DOHH2 (cell line): ENCODE measurements at regions not wholly inside any gene's neighbourhood (a gene's known extent, or its start where the extent isn't known, plus 50 kb on each side); places are given as distances from the start of the nearest gene placed in this dataset.
"Not testable (repeated sequence)": the region's sequence is repeated elsewhere in the genome, so short reads cannot be mapped to it uniquely, and the experiment has no call there.

ENCODE experiments used
- H3F3A ChIP-seq: fragments of 200-600 bp; sonication (generic), shearing (Covaris generic); 2 replicates; pipeline ENCODE4 v1.6.0; 2016; ENCODE audit warnings: antibody characterized with exemption, mild to moderate bottlenecking; ENCODE audit not compliant: control insufficient read depth, insufficient read depth
- H3K27ac ChIP-seq: fragments of 200-600 bp; sonication (generic); 2 replicates; pipeline ENCODE4 v1.5.1; 2014; ENCODE audit warnings: low read depth, mild to moderate bottlenecking, low read length, moderate library complexity
- H3K27me3 ChIP-seq: fragments of 200-600 bp; sonication (generic); 2 replicates; pipeline ENCODE4 v1.6.1; 2014; ENCODE audit warnings: mild to moderate bottlenecking, low read length, mixed read lengths; ENCODE audit not compliant: control insufficient read depth
- H3K36me3 ChIP-seq: fragments of 200-600 bp; sonication (generic); 2 replicates; pipeline ENCODE4 v1.6.1; 2014; ENCODE audit warnings: mild to moderate bottlenecking, low read length, moderate library complexity, mixed read lengths; ENCODE audit not compliant: control insufficient read depth
- H3K4me1 ChIP-seq: fragments of 200-600 bp; sonication (generic); 2 replicates; pipeline ENCODE4 v1.6.1; 2014; ENCODE audit warnings: mild to moderate bottlenecking, low read length, mixed read lengths; ENCODE audit not compliant: control insufficient read depth
- H3K4me2 ChIP-seq: fragments of 200-600 bp; sonication (generic); 2 replicates; pipeline ENCODE4 v1.6.0; 2014; ENCODE audit warnings: mild to moderate bottlenecking, low read length, moderate library complexity
- H3K4me3 ChIP-seq: fragments of 200-600 bp; sonication (generic); 2 replicates; pipeline ENCODE4 v1.5.1; 2014; ENCODE audit warnings: mild to moderate bottlenecking, low read length, mixed read lengths
- H3K79me2 ChIP-seq: fragments of 200-600 bp; sonication (generic); 2 replicates; pipeline ENCODE4 v1.6.1; 2014; ENCODE audit warnings: mild to moderate bottlenecking, low read length, mixed read lengths; ENCODE audit not compliant: control insufficient read depth
- H3K9me2 ChIP-seq: fragments of 200-600 bp; sonication (generic); replicated peaks from 2 replicates; pipeline ENCODE4 v1.6.1; 2014; ENCODE audit warnings: mild to moderate bottlenecking, low read length, mixed read lengths; ENCODE audit not compliant: control insufficient read depth
- H3K9me3 ChIP-seq: fragments of 200-600 bp; sonication (generic); 2 replicates; pipeline ENCODE4 v1.6.1; 2014; ENCODE audit warnings: antibody characterized with exemption, low read length, mixed read lengths; ENCODE audit not compliant: control insufficient read depth, insufficient read depth
- H4K20me1 ChIP-seq: fragments of 200-600 bp; sonication (generic); 2 replicates; pipeline ENCODE4 v1.6.0; 2014; ENCODE audit warnings: low read depth, mild to moderate bottlenecking, antibody characterized with exemption, low read length, moderate library complexity; ENCODE audit not compliant: control insufficient read depth, insufficient read depth
- CTCF ChIP-seq: fragments of 200-600 bp; sonication (generic); IDR thresholded peaks from one replicate; pipeline ENCODE4 v1.5.1; 2014; ENCODE audit warnings: antibody characterized with exemption, mild to moderate bottlenecking, low read depth, low read length; ENCODE audit not compliant: poor library complexity, severe bottlenecking
- EZH2phosphoT487 ChIP-seq: fragments of 200-600 bp; sonication (generic); IDR thresholded peaks from 2 replicates; pipeline ENCODE4 v1.6.1; 2017; ENCODE audit warnings: borderline replicate concordance, mild to moderate bottlenecking, antibody characterized with exemption, low read length, moderate library complexity, mixed read lengths

DNA sequence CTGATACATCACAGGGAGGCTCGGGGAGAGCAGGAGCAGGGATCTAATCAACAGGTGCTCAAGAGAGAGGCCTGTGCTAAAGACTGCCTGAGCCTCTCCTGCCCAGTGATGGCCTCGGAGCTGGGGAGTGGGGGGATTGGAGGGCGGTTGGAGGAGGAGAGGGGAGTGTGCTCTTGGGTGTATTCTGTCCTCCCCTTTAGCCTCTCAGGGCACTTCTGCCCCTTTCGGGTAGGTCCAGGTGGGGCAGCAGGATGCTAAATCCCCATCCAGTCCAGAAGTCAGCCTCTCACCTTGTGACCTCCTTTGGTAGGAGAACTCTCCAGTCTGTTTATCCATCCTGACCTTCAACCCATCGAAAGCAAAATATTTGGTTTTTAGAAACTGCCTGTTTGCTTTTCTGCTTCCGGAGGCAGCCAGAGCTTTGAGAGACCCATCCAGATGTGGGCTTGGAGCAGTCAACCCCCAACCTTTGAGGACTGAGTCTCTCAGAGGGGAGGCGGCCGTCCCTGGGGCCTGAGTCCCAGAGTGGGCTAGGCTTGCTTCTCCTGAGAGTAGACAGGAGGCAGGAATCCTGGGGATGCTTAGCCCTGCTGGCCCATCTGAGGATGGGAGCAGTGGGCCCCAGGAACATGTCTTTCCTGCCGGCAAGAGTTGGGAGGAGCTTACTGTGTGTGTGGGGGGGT is 105.2 kb upstream of the SYT13 start:
- Histone ChIP-seq H4K20me1 (no peaks in the 10 kb centered on the region), H3K27ac (no peak overlapping the region), H3K9me3 (no peaks in the 10 kb centered on the region), H3K4me3 (no peak overlapping the region), H3K36me3 (no peaks in the 10 kb centered on the region), H3K9me2 (no peaks in the 10 kb centered on the region), H3K4me2 (no peak overlapping the region), H3F3A (no peaks in the 10 kb centered on the region), H3K79me2 (no peaks in the 10 kb centered on the region), H3K4me1 (no peaks in the 10 kb centered on the region), H3K27me3 (peaks cover 3% of the 10 kb centered on the region; the same call in 1 of the 2 replicates)
- TF ChIP-seq CTCF: no peak

DNA sequence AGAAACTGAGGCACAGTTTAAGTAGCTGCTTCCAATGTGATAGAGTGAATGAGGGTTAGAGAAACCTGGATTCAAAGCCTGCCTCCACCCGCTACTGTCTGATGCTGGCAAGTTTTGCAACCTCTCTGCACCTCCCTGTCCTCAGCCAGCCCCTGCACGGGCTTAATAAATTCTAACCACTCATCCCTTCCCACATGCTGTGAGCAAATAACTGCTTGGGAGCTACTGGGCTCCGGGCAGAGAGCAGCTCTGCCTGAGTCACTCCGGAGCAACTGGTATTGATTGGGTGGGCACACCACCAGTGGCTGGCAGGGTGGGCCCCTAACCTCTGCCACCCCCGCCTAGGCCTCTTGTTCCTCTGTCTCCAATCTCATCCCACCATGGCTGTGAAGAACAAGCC is 104.3 kb upstream of the SYT13 start:
- Histone ChIP-seq H3K27me3 (peaks cover 3% of the 10 kb centered on the region; the same call in 1 of the 2 replicates), H3K9me2 (no peaks in the 10 kb centered on the region), H4K20me1 (no peaks in the 10 kb centered on the region), H3K36me3 (no peaks in the 10 kb centered on the region), H3K4me1 (no peaks in the 10 kb centered on the region), H3K4me2 (no peak overlapping the region), H3F3A (no peaks in the 10 kb centered on the region), H3K9me3 (no peaks in the 10 kb centered on the region), H3K4me3 (no peak overlapping the region), H3K27ac (no peak overlapping the region), H3K79me2 (no peaks in the 10 kb centered on the region)
- TF ChIP-seq CTCF: no peak
- no peak for TF ChIP-seq EZH2phosphoT487

- H3K27ac ChIP-seq: no peak overlapping the region
- no peaks in the 10 kb centered on the region for H4K20me1 ChIP-seq
- no peak for TF ChIP-seq EZH2phosphoT487
- no peak for TF ChIP-seq CTCF
- peaks cover 3% of the 10 kb centered on the region for H3K27me3 ChIP-seq
- no peaks in the 10 kb centered on the region for H3K36me3 ChIP-seq
- no peak overlapping the region for H3K4me3 ChIP-seq
- no peak overlapping the region for H3K4me2 ChIP-seq
- H3K79me2 ChIP-seq: no peaks in the 10 kb centered on the region
- H3F3A ChIP-seq: no peaks in the 10 kb centered on the region
- no peaks in the 10 kb centered on the region for H3K9me2 ChIP-seq
- peaks cover under 1% of the 10 kb centered on the region for H3K4me1 ChIP-seq
- no peaks in the 10 kb centered on the region for H3K9me3 ChIP-seq
Observed at GRCh38 chr11:45388472-45388871, 102.3 kb upstream of the SYT13 start.

GRCh38 chr11:45387885-45388284 is 101.7 kb upstream of the SYT13 start:
- not testable (repeated sequence) for H3K79me2 ChIP-seq, H3K27me3 ChIP-seq, H3K9me3 ChIP-seq, H3K9me2 ChIP-seq, H4K20me1 ChIP-seq, H3K4me3 ChIP-seq, H3K4me2 ChIP-seq, H3K4me1 ChIP-seq, H3F3A ChIP-seq, H3K27ac ChIP-seq, H3K36me3 ChIP-seq
